ENCODE measurements at regions not wholly inside any gene's neighbourhood (a gene's known extent, or its start where the extent isn't known, plus 50 kb on each side); places are given as distances from the start of the nearest gene placed in this dataset.

DNA sequence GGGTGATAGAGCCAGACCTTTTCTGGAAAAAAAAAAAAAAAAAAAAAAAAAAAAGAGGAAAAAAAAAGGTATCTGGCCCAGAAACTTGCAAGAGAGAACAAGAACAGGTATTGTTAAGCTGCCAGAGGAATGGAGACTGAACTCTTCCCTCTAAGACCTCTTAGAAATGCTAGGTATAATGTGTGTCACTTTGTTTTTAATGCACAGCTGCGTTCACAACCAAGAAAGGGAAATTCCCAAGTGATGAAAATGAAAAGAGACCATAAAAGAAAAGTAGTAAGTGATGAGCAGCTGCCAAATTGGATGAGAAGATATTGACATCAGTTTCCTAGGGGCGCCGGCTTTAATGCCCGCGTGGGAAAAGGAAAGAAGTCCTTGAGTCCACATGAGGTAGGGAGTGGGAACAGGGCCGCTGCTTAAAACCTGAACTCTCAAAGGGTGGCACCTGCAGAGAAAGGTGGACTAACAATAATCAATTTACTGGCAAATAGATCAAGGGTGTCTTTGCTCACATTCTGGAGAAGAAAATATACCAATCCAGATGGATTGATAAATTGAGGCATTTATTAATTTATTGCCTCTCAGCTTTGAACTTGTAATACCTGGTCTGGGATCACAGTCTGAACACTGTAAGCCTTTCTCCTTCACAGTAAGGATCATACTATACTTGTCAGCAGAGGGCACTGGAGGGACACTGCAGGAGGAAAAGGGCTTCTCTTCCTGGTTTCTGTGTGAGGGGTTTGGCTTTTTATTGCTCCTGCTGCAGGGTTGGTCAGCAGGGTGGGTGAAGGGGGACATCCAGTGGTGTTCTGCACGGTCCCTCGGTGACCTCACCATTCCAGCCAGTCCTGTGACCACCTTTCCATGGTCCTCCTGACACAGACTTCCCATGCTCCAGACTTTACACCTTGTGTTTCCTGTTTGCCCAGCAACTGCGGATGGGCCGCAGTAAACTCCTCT, 131.6 kb downstream of the AQP9 start (continued):
- TF ChIP-seq, protein P1, sequence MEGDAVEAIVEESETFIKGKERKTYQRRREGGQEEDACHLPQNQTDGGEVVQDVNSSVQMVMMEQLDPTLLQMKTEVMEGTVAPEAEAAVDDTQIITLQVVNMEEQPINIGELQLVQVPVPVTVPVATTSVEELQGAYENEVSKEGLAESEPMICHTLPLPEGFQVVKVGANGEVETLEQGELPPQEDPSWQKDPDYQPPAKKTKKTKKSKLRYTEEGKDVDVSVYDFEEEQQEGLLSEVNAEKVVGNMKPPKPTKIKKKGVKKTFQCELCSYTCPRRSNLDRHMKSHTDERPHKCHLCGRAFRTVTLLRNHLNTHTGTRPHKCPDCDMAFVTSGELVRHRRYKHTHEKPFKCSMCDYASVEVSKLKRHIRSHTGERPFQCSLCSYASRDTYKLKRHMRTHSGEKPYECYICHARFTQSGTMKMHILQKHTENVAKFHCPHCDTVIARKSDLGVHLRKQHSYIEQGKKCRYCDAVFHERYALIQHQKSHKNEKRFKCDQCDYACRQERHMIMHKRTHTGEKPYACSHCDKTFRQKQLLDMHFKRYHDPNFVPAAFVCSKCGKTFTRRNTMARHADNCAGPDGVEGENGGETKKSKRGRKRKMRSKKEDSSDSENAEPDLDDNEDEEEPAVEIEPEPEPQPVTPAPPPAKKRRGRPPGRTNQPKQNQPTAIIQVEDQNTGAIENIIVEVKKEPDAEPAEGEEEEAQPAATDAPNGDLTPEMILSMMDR (IDR thresholded peaks at IDR 0.05 in 2 of 3, conservative IDR thresholded peaks at IDR 0.05 in 1 of 3; ENCODE audit: control insufficient read depth in 2 of 3, extremely low read depth in 1 of 3, insufficient read depth in 1 of 3, low read depth in 3 of 3, low read length in 3 of 3), result peak; percentile 59 to 69 (median 65)
- TF ChIP-seq RAD21 (IDR thresholded peaks at IDR 0.05; ENCODE audit: insufficient read depth, low read depth, low read length) (peak; percentile 90), ETV6 (conservative IDR thresholded peaks at IDR 0.05 in 1 of 2, IDR thresholded peaks at IDR 0.05 in 1 of 2; ENCODE audit: borderline replicate concordance in 1 of 2, low read depth in 1 of 2) (no peak), STAT3 (IDR thresholded peaks at IDR 0.05; ENCODE audit: low read depth, low read length) (no peak), POLR2AphosphoS5 (IDR thresholded peaks at IDR 0.05; ENCODE audit: low read length) (no peak), IKZF1 (conservative IDR thresholded peaks at IDR 0.05) (0 out of 2 replicates have a peak, but pooled peaks have one; percentile 12)
- TF ChIP-seq, protein P2, sequence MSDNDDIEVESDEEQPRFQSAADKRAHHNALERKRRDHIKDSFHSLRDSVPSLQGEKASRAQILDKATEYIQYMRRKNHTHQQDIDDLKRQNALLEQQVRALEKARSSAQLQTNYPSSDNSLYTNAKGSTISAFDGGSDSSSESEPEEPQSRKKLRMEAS (IDR thresholded peaks at IDR 0.05; ENCODE audit: low read depth, low read length), result no peak
- TF ChIP-seq, protein P3, sequence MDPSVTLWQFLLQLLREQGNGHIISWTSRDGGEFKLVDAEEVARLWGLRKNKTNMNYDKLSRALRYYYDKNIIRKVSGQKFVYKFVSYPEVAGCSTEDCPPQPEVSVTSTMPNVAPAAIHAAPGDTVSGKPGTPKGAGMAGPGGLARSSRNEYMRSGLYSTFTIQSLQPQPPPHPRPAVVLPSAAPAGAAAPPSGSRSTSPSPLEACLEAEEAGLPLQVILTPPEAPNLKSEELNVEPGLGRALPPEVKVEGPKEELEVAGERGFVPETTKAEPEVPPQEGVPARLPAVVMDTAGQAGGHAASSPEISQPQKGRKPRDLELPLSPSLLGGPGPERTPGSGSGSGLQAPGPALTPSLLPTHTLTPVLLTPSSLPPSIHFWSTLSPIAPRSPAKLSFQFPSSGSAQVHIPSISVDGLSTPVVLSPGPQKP (IDR thresholded peaks at IDR 0.05; ENCODE audit: low read depth, low read length), result 0 out of 2 replicates have a peak, but pooled peaks have one; percentile 18
- TF ChIP-seq, protein P4, sequence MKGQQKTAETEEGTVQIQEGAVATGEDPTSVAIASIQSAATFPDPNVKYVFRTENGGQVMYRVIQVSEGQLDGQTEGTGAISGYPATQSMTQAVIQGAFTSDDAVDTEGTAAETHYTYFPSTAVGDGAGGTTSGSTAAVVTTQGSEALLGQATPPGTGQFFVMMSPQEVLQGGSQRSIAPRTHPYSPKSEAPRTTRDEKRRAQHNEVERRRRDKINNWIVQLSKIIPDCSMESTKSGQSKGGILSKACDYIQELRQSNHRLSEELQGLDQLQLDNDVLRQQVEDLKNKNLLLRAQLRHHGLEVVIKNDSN (IDR thresholded peaks at IDR 0.05; ENCODE audit: borderline replicate concordance, extremely low read length, insufficient read depth, low read depth, low read length), result no peak
